MG63 (cell line): ENCODE measurements at regions not wholly inside any gene's neighbourhood (a gene's known extent, or its start where the extent isn't known, plus 50 kb on each side); places are given as distances from the start of the nearest gene placed in this dataset.

Experiments
- DNase-seq: peaks from one replicate; pipeline ENCODE4 v3.0.0-alpha.2; 2020
- H3K27me3 ChIP-seq: fragments of 250-450 bp; sonication (Bioruptor Pico); 2 replicates; pipeline ENCODE4 v1.5.1; 2020; ENCODE audit warnings: mild to moderate bottlenecking, moderate library complexity
- H3K36me3 ChIP-seq: fragments of 250-450 bp; sonication (Bioruptor Pico); 2 replicates; pipeline ENCODE4 v1.5.1; 2020; ENCODE audit warnings: mild to moderate bottlenecking, moderate library complexity
- H3K4me3 ChIP-seq: fragments of 250-450 bp; sonication (Bioruptor Pico); 2 replicates; pipeline ENCODE4 v1.5.1; 2020; ENCODE audit warnings: mild to moderate bottlenecking, moderate library complexity
- H3K9me3 ChIP-seq: fragments of 250-450 bp; sonication (Bioruptor Pico); 2 replicates; pipeline ENCODE4 v1.5.1; 2020; ENCODE audit warnings: mild to moderate bottlenecking, moderate library complexity

- H3K4me3 ChIP-seq: no peak overlapping the region
- DNase-seq: no peak
- no peaks in the 10 kb centered on the region for H3K36me3 ChIP-seq
- no peaks in the 10 kb centered on the region for H3K9me3 ChIP-seq
- no peaks in the 10 kb centered on the region for H3K27me3 ChIP-seq
Observed at GRCh38 chrX:20456971-20457370, 190.3 kb upstream of the RPS6KA3 start.

DNA sequence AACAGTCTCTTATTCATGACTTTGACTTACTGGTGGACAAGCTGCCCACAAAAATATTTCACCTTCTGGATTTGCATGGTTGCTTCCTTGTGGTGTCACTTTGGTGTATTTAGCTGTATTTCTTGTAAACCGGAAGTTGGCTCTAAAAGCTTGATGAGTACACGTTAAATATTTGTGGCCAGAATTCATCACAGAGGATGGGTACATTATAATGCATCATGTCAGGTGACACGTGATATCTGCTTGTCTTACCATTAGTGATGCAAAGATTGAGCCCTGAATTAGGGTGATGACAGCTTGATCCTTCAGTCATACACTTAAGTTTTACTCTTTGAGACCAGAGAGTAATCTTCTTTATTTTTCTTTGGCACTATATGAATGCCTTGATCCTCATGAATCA, 188.3 kb upstream of the RPS6KA3 start:
- H3K36me3 ChIP-seq: no peaks in the 10 kb centered on the region
- H3K9me3 ChIP-seq: no peaks in the 10 kb centered on the region
- H3K4me3 ChIP-seq: no peak overlapping the region
- DNase-seq: no peak
- no peaks in the 10 kb centered on the region for H3K27me3 ChIP-seq

DNA sequence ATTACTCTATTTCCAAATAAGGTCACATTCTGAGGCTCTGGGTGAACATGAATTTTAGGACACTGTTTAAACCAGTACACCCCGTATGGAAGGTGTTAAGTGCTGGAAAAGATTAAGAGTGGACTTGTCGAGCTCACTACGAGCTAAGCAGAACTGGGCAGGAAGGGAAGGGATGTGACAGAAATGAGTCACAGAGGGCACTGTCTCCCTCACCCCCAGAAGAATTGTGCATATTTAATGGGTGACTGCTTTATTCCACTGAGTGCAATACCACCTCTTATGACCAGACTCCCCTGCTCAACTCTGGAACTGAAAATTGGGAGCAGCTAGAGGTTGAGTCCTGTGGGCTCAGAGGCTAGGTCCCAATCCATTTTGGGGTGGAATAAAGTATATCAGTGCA, 187.4 kb upstream of the RPS6KA3 start:
- DNase-seq: no peak
- H3K27me3 ChIP-seq: no peaks in the 10 kb centered on the region
- no peak overlapping the region for H3K4me3 ChIP-seq
- H3K36me3 ChIP-seq: no peaks in the 10 kb centered on the region
- H3K9me3 ChIP-seq: no peaks in the 10 kb centered on the region

DNA sequence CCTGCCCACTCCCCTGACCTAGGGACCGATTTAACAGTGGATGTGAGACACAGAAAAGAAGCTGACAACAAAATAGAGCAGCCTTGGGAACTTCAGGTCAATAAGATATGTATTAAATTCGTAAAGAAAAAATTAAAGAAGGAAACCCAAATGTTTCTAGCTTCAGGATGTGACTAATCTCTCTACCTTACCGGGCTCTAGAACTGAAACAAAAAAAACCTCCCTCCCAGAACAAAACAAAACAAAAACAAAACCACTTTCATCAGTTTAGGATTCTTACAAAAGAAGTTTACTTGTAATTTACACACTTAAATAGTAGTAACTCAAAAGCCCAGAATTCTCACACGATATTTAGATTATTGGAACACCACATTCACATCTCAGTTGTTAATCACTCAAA, 185.8 kb upstream of the RPS6KA3 start:
- Histone ChIP-seq H3K36me3 (no peaks in the 10 kb centered on the region), H3K4me3 (no peak overlapping the region), H3K9me3 (no peaks in the 10 kb centered on the region), H3K27me3 (no peaks in the 10 kb centered on the region)
- no peak for DNase-seq

GRCh38 chrX:20451929-20452328, 185.2 kb upstream of the RPS6KA3 start:
- no peak for DNase-seq
- H3K27me3 ChIP-seq: no peaks in the 10 kb centered on the region
- H3K4me3 ChIP-seq: no peak overlapping the region
- H3K9me3 ChIP-seq: no peaks in the 10 kb centered on the region
- H3K36me3 ChIP-seq: no peaks in the 10 kb centered on the region

DNA sequence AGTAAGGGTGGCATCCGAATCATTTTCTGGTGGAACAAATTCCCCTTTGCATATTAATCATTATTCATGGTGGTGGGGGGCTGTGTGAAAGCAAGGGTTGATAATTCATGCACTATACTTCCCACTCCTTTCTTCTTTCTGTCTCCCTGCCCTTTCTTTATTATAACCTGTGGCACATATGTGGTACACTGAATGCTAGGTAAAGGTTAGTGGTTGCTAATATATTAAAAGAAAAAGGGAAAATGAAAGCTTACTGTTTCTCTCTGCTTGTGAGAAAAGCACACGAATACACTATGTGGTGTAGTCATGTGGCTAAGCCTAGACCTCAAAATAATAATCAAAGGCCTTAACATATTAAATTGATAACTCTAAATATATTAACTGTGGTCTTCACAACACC, 178.4 kb upstream of the RPS6KA3 start:
- H3K36me3 ChIP-seq: no peaks in the 10 kb centered on the region
- DNase-seq: no peak
- H3K27me3 ChIP-seq: no peaks in the 10 kb centered on the region
- no peaks in the 10 kb centered on the region for H3K9me3 ChIP-seq
- no peak overlapping the region for H3K4me3 ChIP-seq

- no peaks in the 10 kb centered on the region for H3K9me3 ChIP-seq
- no peaks in the 10 kb centered on the region for H3K36me3 ChIP-seq
- peak; percentile 45 for DNase-seq
- no peaks in the 10 kb centered on the region for H3K27me3 ChIP-seq
- no peak overlapping the region for H3K4me3 ChIP-seq
Observed at GRCh38 chrX:20442597-20442996, 175.9 kb upstream of the RPS6KA3 start.

DNA sequence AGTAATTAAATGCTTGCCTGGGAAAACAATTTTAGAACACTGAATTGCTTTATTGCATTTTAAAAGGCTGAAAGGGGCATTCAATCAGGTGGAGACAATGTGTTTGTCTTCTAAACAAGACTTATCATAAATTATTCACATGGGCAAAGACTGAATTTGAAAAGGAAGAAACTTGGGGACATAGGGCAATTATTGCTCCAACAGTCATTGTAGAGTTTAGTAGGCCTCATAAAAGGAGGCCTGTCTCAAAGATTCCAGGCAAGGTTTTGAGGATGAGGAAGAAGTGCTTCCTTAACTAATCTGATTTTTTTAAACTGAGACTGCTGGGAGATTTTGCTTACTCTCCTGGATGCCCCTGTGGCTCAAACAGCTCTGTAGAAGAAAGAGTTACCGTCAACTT, 174.4 kb upstream of the RPS6KA3 start:
- DNase-seq: no peak
- H3K4me3 ChIP-seq: no peak overlapping the region
- H3K9me3 ChIP-seq: no peaks in the 10 kb centered on the region
- H3K27me3 ChIP-seq: no peaks in the 10 kb centered on the region
- no peaks in the 10 kb centered on the region for H3K36me3 ChIP-seq

DNA sequence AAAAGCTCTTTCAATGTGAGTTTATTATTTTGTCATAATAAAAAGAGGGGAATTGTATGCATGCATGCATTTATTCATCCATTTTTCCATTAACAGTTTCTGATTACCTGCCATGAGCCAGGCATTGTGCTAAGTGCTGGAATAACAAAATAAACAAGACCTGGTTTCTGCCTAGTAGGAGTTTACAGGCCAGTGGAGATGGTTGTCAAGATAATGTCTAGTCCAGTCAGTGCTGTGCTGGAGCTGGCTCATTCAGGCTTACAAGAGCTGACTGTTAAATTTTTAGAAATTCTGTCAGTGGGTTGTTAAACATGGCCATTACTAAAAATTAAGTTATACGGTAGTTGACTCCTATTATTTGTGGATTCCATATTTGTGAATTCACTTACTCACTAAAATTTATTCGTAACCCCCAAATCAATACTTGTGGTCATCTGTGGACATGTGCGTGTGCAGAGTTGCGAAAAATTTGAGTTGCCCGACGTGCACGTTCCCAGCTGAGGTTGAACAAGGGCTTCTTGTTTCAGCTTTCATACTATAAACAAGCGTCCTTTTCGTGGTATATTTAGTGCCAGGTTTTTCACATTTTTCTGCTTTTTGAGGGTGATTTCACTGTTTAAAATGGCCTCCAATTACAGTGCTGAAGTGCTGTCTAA, 172.3 kb upstream of the RPS6KA3 start:
- no peak for DNase-seq
- Histone ChIP-seq H3K27me3 (no peaks in the 10 kb centered on the region), H3K36me3 (no peaks in the 10 kb centered on the region), H3K9me3 (no peaks in the 10 kb centered on the region), H3K4me3 (no peak overlapping the region)

GRCh38 chrX:20437683-20438082, 171.0 kb upstream of the RPS6KA3 start:
- no peak for DNase-seq
- Histone ChIP-seq H3K36me3 (no peaks in the 10 kb centered on the region), H3K27me3 (no peaks in the 10 kb centered on the region), H3K9me3 (no peaks in the 10 kb centered on the region), H3K4me3 (no peak overlapping the region)

- Histone ChIP-seq H3K9me3 (no peaks in the 10 kb centered on the region), H3K27me3 (no peaks in the 10 kb centered on the region), H3K36me3 (no peaks in the 10 kb centered on the region), H3K4me3 (no peak overlapping the region)
- no peak for DNase-seq
Observed at GRCh38 chrX:20435913-20436312, 169.2 kb upstream of the RPS6KA3 start.

GRCh38 chrX:20434986-20435385, 168.3 kb upstream of the RPS6KA3 start:
- Histone ChIP-seq H3K9me3 (no peaks in the 10 kb centered on the region), H3K4me3 (no peak overlapping the region)
- DNase-seq: no peak

DNA sequence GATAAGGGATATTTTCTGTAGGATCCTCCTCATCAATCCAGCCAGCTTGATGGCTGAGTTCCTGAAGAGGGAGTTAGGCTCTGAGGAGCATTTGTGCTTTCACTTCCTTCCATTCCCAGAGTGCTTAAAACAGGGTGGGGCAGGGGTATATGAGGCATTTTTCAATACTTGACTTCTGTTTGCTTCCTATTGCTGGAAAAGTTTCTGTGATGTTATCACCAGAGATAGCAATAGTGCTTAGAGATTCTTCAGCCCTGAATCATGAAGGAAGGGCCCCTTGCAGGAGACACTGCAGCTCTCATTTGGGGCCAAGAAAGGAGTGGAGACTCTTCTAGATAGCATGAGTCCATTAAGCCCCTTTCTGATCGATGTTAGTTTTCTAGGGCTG, 166.7 kb upstream of the RPS6KA3 start:
- no peaks in the 10 kb centered on the region for H3K9me3 ChIP-seq
- H3K4me3 ChIP-seq: no peak overlapping the region
- DNase-seq: no peak
- H3K27me3 ChIP-seq: no peaks in the 10 kb centered on the region
- no peaks in the 10 kb centered on the region for H3K36me3 ChIP-seq

More at GRCh38 chrX:20434986-20435385, 168.3 kb upstream of the RPS6KA3 start:
- H3K36me3 ChIP-seq: no peaks in the 10 kb centered on the region
- H3K27me3 ChIP-seq: no peaks in the 10 kb centered on the region

DNA sequence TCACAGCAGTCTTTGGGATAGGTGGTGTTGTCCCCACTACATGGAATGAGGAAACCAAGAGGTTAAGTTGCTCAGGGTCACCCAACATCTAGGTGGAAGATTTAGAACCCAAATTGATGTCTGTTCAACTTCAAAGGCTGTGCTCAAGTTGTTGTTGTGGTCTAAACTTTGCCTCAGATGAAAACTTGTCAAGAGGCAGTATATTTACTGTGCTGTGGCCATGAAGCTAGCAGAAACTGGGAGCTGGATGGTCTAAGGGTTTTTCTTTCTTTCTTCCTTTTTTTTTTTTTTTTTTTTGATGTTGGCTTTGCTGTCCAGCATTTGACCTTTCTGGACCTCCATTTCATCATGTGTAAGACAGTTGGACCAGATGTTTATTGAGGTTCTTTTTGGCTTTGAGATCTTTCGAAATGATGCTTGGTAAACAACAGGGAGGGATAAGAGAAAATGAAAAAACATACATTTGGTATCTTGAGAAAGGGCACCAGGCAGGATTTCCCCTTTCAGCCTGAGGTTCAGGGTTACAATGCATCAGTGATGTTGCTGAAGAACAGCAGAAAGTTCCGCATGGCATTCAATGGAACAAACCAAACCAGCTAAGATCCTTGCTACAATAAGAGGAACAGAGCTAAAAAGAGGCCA, 166.2 kb upstream of the RPS6KA3 start:
- Histone ChIP-seq H3K9me3 (no peaks in the 10 kb centered on the region), H3K27me3 (no peaks in the 10 kb centered on the region), H3K4me3 (no peak overlapping the region), H3K36me3 (no peaks in the 10 kb centered on the region)
- no peak for DNase-seq

DNA sequence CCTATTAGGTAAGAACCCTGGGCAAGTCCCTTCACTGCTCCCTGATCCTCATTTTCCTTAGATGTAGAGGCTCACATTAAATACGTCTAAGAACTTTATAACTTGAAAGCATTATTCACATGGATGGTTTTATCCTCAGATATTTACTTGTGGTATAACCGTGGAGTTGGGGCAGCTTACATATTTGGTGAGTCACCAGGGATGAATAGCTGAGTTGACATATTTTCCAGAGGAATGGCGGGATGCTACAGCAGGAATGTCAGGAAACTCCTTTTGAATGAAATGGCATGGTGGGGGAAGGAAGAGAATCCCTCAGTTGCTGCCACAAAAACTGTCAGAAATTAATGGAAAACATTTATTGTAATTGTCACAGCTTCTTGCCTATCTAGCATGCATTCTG, 165.3 kb upstream of the RPS6KA3 start:
- H3K9me3 ChIP-seq: no peaks in the 10 kb centered on the region
- no peak overlapping the region for H3K4me3 ChIP-seq
- H3K36me3 ChIP-seq: no peaks in the 10 kb centered on the region
- H3K27me3 ChIP-seq: no peaks in the 10 kb centered on the region
- no peak for DNase-seq

- no peaks in the 10 kb centered on the region for H3K36me3 ChIP-seq
- H3K27me3 ChIP-seq: no peaks in the 10 kb centered on the region
- no peak for DNase-seq
- no peak overlapping the region for H3K4me3 ChIP-seq
- H3K9me3 ChIP-seq: no peaks in the 10 kb centered on the region
Observed at GRCh38 chrX:20431486-20431885, 164.8 kb upstream of the RPS6KA3 start.

DNA sequence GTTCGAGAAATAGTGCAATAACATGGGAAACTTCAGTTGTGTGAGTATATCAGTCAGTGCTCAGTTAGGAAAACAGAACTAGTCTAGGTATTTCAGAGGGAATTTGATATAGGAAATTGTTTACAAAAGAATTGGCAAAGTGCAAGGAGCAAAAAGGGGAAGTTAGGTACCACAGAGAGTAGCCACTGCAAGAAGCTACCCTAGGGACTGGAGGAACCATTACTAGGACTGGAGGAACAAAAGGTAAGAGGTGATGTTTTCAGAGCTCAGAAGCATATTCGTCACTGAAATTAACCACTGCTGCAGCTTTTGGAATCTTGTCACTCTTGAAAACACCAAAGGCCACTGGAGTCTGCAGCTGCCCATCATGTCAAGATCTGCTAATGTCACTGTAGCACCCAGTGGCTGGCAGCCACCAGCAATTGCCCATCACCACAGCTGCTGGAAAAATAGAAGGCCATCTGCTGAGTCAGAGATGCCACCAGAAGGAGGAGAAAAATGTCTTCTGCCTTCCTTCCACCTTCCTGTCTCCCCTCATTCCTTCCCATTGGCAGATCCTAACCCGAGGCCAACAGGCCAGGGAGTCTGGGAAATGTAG, 160.6 kb upstream of the RPS6KA3 start:
- Histone ChIP-seq H3K27me3 (no peaks in the 10 kb centered on the region), H3K4me3 (no peak overlapping the region), H3K36me3 (no peaks in the 10 kb centered on the region), H3K9me3 (no peaks in the 10 kb centered on the region)
- DNase-seq: no peak

DNA sequence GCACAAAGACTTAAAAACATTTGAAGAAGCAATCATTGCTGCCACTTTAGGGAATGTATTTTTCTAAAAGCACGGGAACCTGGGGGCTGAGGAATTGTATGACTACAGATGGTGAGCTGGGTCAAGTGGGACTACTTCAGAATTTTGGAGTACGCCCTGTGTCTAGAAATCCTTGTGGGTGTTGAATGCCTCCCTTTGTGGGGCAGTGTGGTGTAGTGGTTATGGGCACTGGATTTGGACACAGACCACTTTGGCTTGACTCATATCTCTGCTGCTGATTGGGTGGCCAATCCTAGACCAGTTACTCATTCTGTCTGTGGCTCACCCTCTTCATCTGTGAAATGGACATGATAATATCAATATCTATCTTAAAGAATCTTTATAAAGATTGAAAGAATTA, 155.0 kb upstream of the RPS6KA3 start:
- Histone ChIP-seq H3K27me3 (no peaks in the 10 kb centered on the region), H3K36me3 (no peaks in the 10 kb centered on the region), H3K9me3 (no peaks in the 10 kb centered on the region), H3K4me3 (no peak overlapping the region)
- DNase-seq: no peak
